ENCODE measurements at regions not wholly inside any gene's neighbourhood (a gene's known extent, or its start where the extent isn't known, plus 50 kb on each side); places are given as distances from the start of the nearest gene placed in this dataset.

DNA sequence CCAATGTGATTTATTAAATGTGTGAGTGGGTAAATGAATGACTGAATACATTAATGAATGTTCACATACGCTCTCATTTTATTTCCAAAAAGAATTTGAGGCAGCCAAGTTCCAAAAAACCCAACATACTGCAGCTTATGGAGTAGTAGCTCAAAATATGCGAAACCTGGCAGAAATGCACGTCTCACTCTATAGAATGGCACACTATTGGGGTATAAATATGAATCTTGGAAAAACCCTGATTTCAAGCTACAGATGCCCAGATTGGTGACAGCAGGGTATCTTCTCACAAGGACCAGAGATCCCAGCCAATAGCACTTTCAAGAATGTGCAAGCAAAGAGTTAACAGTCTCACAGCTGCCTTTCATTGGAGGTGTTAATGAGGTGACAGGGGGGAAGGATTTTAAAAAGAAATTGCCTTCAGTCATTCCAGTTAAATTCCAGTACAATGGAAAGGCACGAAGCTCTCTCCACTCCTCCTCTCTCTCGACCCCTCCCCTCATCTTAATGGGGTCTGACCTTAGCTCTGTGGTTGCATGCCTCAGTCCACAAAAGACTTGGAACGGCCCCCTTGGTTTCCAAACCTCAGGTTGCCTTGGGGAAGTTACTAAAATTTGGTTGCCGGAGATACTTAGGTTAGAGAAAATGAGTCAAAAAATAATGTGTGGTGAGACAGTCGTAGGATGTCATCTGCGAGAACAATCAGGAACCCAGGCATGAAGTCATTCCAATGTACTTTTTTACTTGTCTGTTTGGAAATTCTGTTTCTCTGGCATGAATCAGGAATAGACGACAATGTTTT is 307.4 kb downstream of the NFIB start:
- no peak for DNase-seq (ENCODE audit: low spot score)
- no peak overlapping the region for H3K4me3 ChIP-seq
- TF ChIP-seq, protein P1, sequence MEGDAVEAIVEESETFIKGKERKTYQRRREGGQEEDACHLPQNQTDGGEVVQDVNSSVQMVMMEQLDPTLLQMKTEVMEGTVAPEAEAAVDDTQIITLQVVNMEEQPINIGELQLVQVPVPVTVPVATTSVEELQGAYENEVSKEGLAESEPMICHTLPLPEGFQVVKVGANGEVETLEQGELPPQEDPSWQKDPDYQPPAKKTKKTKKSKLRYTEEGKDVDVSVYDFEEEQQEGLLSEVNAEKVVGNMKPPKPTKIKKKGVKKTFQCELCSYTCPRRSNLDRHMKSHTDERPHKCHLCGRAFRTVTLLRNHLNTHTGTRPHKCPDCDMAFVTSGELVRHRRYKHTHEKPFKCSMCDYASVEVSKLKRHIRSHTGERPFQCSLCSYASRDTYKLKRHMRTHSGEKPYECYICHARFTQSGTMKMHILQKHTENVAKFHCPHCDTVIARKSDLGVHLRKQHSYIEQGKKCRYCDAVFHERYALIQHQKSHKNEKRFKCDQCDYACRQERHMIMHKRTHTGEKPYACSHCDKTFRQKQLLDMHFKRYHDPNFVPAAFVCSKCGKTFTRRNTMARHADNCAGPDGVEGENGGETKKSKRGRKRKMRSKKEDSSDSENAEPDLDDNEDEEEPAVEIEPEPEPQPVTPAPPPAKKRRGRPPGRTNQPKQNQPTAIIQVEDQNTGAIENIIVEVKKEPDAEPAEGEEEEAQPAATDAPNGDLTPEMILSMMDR (IDR thresholded peaks at IDR 0.05): no peak
- no peak overlapping the region for H3K27ac ChIP-seq

DNA sequence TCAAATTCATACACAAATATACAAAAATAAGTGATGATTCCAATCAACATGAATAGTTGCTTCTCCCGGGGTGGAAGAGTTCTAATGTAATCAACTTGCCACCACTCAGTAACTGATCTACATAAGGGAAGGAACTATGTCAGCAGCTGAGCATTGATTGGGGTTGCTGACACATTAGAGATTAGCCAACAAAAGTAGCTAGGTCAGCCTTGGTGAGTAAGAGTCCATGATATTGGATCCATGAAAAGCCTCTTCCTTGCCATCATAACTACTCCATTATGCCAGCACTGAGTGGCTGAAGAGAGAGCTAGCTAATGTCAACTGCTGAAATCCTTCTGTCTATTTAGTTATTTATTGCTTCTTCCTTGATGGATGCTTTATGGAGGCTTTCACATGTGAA is 309.8 kb downstream of the NFIB start:
- TF ChIP-seq, protein P1 (IDR thresholded peaks at IDR 0.05): no peak
- Histone ChIP-seq H3K27ac (no peak overlapping the region), H3K4me3 (no peak overlapping the region)
- DNase-seq (ENCODE audit: low spot score): no peak

DNA sequence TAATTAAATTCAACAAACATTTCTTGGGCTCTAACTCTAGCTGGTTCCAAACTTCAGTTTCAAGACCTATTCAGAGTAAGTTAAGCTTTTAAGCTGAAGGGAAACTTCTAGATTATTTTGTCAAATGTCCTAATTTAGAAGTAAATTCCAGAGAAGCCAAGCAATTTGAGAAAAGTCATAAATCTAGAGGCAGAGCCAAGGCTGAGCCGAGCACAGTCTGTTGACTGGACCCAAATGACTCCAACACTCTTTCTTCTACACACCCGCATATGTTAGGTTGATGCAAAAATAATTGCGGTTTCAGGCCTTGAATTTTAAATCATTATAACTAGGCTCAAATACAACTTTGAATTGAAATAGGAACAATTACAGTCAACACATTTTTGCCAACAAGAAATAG is 319.7 kb downstream of the NFIB start:
- DNase-seq (ENCODE audit: low spot score): no peak
- H3K4me3 ChIP-seq: no peak overlapping the region
- TF ChIP-seq, protein P1 (IDR thresholded peaks at IDR 0.05): no peak
- peak overlapping the region in 1 of 2 donors; percentile 37 for H3K27ac ChIP-seq

DNA sequence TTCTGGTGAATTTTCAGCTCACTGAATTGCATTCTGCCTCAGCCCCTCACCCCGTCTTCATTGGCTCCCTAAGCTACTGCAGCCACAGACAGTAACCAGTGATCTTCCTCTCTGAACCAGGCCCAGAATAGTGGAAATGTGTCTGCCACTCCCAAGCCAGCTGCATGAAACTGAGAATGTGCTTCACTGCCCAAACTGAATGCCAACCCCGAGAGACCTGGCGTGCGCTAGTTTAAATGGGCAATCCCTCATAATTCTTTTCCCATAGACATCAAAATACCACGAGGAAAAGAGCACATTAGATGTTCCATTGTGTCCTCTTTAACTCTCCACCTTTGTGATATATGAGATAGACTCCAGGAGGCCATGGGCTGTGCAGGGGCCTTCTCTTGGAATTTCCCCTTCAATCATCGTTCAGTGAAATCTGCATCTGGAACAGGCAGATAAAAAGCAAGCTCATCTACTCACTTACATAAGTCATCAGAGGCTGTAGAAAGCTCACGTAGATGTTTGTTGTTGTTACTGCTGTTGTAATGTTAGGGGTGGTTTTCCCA is 320.2 kb downstream of the NFIB start:
- TF ChIP-seq, protein P1 (IDR thresholded peaks at IDR 0.05): no peak
- DNase-seq (ENCODE audit: low spot score): no peak
- Histone ChIP-seq H3K4me3 (no peak overlapping the region), H3K27ac (peak overlapping the region in 1 of 2 donors; percentile 37)

DNA sequence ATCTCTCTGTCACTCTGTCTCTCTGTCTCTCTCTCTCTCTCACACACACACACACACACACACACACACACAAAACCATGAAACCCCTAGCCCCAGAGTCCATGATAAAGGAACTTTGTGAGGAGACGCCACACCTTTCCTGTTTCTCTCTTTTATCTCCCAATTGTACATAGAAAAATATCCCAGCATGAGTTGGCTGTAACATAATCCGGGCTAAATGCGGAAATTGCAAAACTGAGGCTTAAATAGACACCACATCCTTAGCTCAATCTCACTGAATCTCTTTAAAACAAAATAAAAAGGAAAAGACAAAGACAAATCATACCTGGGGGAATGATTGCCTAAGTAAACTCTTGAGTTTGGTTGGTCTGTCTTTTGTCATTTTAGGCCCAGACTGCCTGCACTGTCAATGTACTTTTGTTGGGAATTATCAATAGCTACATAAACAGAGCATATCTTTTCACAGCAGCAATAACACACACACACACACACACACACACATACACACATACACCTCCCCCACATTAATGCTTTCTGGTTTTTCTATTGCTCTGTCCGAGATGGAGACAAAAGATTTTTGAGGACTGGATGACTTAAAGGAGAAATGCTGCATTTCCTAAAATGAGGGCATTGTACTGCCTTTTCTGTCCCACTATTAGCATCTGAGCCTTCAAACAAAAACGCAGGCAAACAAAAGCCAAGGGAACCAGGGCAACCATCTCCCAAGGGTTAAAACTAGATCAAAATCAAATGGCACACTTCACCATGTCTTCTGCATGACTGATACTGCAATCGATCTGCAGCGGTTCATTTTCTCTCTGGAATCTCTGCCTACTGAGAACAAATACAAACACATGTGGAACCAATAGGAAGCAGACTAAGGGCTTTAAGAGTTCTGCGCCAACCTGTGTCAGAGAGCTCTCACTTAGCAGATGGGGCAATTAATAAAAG is 321.5 kb downstream of the NFIB start:
- H3K4me3 ChIP-seq: no peak overlapping the region
- no peak for DNase-seq (ENCODE audit: low spot score)
- H3K27ac ChIP-seq: no peak overlapping the region
- TF ChIP-seq, protein P1 (IDR thresholded peaks at IDR 0.05): no peak

DNA sequence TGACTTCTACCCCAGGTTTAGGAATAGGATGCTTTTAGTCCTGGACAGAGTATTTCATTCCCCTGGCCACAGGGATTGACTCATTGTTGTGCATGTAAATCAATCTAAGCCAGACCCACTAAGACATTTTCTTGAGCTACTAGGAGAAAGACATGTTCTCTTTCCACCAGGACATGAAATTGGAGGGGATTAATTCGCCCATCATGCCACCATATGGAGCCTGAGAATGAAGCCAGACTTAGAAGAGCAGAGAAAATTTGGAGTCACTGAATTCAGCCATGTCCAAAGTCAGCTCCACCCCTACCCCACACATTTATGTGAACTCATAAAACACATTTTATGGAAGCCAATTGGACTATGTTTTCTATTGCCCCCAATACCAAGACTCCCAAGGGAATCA is 322.5 kb downstream of the NFIB start:
- no peak overlapping the region for H3K4me3 ChIP-seq
- DNase-seq (ENCODE audit: low spot score): no peak
- H3K27ac ChIP-seq: no peak overlapping the region
- TF ChIP-seq, protein P1 (IDR thresholded peaks at IDR 0.05): no peak
